ENCODE measurements at regions not wholly inside any gene's neighbourhood (a gene's known extent, or its start where the extent isn't known, plus 50 kb on each side); places are given as distances from the start of the nearest gene placed in this dataset.
"Not testable (repeated sequence)": the region's sequence is repeated elsewhere in the genome, so short reads cannot be mapped to it uniquely, and the experiment has no call there.

DNA sequence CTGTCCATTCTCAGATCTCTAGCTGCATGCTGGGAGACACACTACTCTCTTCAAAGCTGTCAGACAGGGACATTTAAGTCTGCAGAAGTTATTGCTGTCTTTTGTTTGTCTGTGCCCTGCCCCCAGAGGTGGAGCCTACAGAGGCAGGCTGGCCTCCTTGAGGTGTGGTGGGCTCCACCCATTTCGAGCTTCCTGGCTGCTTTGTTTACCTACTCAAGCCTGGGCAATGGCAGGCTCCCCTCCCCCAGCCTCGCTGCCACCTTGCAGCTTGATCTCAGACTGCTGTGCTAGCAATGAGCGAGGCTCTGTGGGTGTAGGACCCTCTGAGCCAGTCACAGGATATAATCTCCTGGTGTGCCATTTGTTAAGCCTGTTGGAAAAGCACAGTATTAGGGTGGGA is 59.4 kb upstream of the NUDT11 start:
- not testable (repeated sequence) for H3K14ac ChIP-seq (ENCODE audit: insufficient read depth, low read length); H4K8ac ChIP-seq (replicated peaks; ENCODE audit: insufficient read length, low read depth, low read length); H4K20me1 ChIP-seq (ENCODE audit: control insufficient read depth, insufficient read depth, insufficient read length); H2BK5ac ChIP-seq (ENCODE audit: insufficient read length, low read length); H2AK5ac ChIP-seq (ENCODE audit: insufficient read length, low read length); H3K27ac ChIP-seq (ENCODE audit: insufficient read length, low read depth, low read length); H3K4me2 ChIP-seq (ENCODE audit: insufficient read depth, insufficient read length, low read length); H3K4ac ChIP-seq (ENCODE audit: low read depth, low read length); H3K27ac Mint-ChIP-seq; H2BK120ac ChIP-seq (ENCODE audit: low read depth, low read length, poor library complexity, severe bottlenecking); H3K23me2 ChIP-seq (ENCODE audit: insufficient read length, low read depth, low read length, poor library complexity, severe bottlenecking); H2BK20ac ChIP-seq (ENCODE audit: low read depth, low read length, poor library complexity, severe bottlenecking); H3K27me3 Mint-ChIP-seq (ENCODE audit: low read depth); DNase-seq; H3T11ph ChIP-seq (ENCODE audit: low read length); H2BK15ac ChIP-seq (ENCODE audit: low read depth, low read length); H2AFZ ChIP-seq (ENCODE audit: low read length); H4K5ac ChIP-seq (ENCODE audit: insufficient read length, low read depth, low read length); H3K4me1 Mint-ChIP-seq; H3K27me3 ChIP-seq (ENCODE audit: insufficient read depth, low read length); H2BK12ac ChIP-seq (ENCODE audit: insufficient read length, low read depth, low read length); H4K91ac ChIP-seq (ENCODE audit: insufficient read length, low read depth, low read length); H3K79me2 ChIP-seq (ENCODE audit: insufficient read depth, low read length); H3K9ac ChIP-seq (ENCODE audit: extremely low read depth, insufficient read length, low read length); H3K18ac ChIP-seq (ENCODE audit: insufficient read length, low read depth, low read length); H3K23ac ChIP-seq (ENCODE audit: insufficient read length, low read depth, low read length); H3K4me1 ChIP-seq (ENCODE audit: insufficient read depth, low read length); H3K4me3 Mint-ChIP-seq; H3K79me1 ChIP-seq (ENCODE audit: insufficient read depth, low read depth, low read length, poor library complexity, severe bottlenecking); H3K56ac ChIP-seq (ENCODE audit: insufficient read length, low read depth, low read length)
- no CpG with 5 or more reads among the region's 3 CpGs for WGBS (ENCODE audit: extremely low coverage, insufficient read length, low lambda C conversion rate)
- Mint-ChIP-seq H3K9me3 (peaks cover 64 to 74% of the 10 kb centered on the region in 2 experiments), H3K36me3 (ENCODE audit: insufficient read depth in 1 of 3, low read depth in 3 of 3) (peaks cover 8 to 15% (median 14%) of the 10 kb centered on the region in 3 experiments)
- H3K9me3 ChIP-seq (ENCODE audit: control insufficient read depth, low read depth, low read length), result peaks cover 20% of the 10 kb centered on the region

Measured in H9 (cell line).